ENCODE measurements at regions not wholly inside any gene's neighbourhood (a gene's known extent, or its start where the extent isn't known, plus 50 kb on each side); places are given as distances from the start of the nearest gene placed in this dataset.

- TF ChIP-seq CTCF (IDR thresholded peaks at IDR 0.05) (no peak), POLR2A (IDR thresholded peaks at IDR 0.05) (no peak), POLR2AphosphoS5 (IDR thresholded peaks at IDR 0.05) (no peak)
These were observed 138.3 kb upstream of the USP38 start for GRCh38 chr4:143046454-143046853.

All from breast epithelium (tissue), 3 donors.